A673 (cell line): ENCODE measurements at regions not wholly inside any gene's neighbourhood (a gene's known extent, or its start where the extent isn't known, plus 50 kb on each side); places are given as distances from the start of the nearest gene placed in this dataset.
"Not testable (repeated sequence)": the region's sequence is repeated elsewhere in the genome, so short reads cannot be mapped to it uniquely, and the experiment has no call there.

ENCODE experiments used
- EZH2 ChIP-seq: fragments of 200-600 bp; sonication (generic); IDR thresholded peaks from 2 replicates; pipeline ENCODE4 v1.6.1; 2017; ENCODE audit warnings: borderline replicate concordance, low read depth, mild to moderate bottlenecking, mixed read lengths, antibody characterized with exemption, low read length; ENCODE audit not compliant: poor library complexity, severe bottlenecking
- TF ChIP-seq, protein P1 (sequence below): fragments of 300-800, 200-600 bp; sonication (generic); conservative IDR thresholded peaks from 2 replicates; pipeline ENCODE4 v1.5.1; 2017; ENCODE audit warnings: low read depth, mild to moderate bottlenecking, antibody characterized with exemption, low read length, moderate library complexity, mixed read lengths

DNA sequence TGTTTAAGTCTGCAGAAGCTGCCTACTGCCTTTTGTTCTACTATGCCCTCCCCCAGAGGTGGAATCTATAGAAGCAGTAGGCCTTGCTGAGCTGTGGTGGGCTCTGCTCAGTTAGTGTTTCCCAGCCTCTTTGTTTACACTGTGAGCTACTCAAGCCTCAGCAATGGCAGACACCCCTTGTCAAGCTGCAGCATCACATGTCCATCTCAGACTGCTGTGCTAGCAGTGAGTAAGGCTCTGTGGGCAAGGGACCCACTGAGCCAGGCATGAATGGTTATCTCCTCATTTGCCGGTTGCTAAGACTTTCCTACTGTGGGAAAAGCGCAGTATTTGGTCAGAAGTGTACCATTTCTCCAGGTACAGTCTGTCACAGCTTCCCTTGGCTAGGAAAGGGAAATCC, 167.4 kb upstream of the IGFBP3 start:
- TF ChIP-seq, protein P1, sequence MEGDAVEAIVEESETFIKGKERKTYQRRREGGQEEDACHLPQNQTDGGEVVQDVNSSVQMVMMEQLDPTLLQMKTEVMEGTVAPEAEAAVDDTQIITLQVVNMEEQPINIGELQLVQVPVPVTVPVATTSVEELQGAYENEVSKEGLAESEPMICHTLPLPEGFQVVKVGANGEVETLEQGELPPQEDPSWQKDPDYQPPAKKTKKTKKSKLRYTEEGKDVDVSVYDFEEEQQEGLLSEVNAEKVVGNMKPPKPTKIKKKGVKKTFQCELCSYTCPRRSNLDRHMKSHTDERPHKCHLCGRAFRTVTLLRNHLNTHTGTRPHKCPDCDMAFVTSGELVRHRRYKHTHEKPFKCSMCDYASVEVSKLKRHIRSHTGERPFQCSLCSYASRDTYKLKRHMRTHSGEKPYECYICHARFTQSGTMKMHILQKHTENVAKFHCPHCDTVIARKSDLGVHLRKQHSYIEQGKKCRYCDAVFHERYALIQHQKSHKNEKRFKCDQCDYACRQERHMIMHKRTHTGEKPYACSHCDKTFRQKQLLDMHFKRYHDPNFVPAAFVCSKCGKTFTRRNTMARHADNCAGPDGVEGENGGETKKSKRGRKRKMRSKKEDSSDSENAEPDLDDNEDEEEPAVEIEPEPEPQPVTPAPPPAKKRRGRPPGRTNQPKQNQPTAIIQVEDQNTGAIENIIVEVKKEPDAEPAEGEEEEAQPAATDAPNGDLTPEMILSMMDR = not testable (repeated sequence)
- not testable (repeated sequence) for TF ChIP-seq EZH2
